Esophagus muscularis mucosa (tissue), 3 donors: ENCODE measurements at regions not wholly inside any gene's neighbourhood (a gene's known extent, or its start where the extent isn't known, plus 50 kb on each side); places are given as distances from the start of the nearest gene placed in this dataset.

Source experiments
- CTCF ChIP-seq, 3 experiments: fragments of 200-600 bp in 2 of 3; fragments of 450-650 bp in 1 of 3; sonication (generic) in 2 of 3; IDR thresholded peaks; one replicate each; pipeline ENCODE4 v1.5.1; 2017 to 2019; ENCODE audit warnings: antibody characterized with exemption in 3 of 3, mild to moderate bottlenecking in 2 of 3, moderate library complexity in 1 of 3
- POLR2AphosphoS5 ChIP-seq, 2 donors: sonication (generic); formaldehyde crosslinking; IDR thresholded peaks; one replicate each; pipeline ENCODE4 v1.6.1; 2017; ENCODE audit warnings: antibody characterized with exemption in 2 of 2

- no peak for TF ChIP-seq CTCF (IDR thresholded peaks at IDR 0.05)
- no peak for TF ChIP-seq POLR2AphosphoS5 (IDR thresholded peaks at IDR 0.05)
Observed at GRCh38 chr1:193348091-193348768, 161.8 kb upstream of the B3GALT2 start.
